M059J (cell line): ENCODE measurements at regions not wholly inside any gene's neighbourhood (a gene's known extent, or its start where the extent isn't known, plus 50 kb on each side); places are given as distances from the start of the nearest gene placed in this dataset.
"Not testable (repeated sequence)": the region's sequence is repeated elsewhere in the genome, so short reads cannot be mapped to it uniquely, and the experiment has no call there.

Experiments
- DNase-seq: peaks from one replicate; pipeline ENCODE4 v3.0.0-alpha.2; 2012; ENCODE audit warnings: low read depth

GRCh38 chr14:106235356-106236159 is 709.2 kb downstream of the TMEM121 start:
- DNase-seq, result no peak

DNA sequence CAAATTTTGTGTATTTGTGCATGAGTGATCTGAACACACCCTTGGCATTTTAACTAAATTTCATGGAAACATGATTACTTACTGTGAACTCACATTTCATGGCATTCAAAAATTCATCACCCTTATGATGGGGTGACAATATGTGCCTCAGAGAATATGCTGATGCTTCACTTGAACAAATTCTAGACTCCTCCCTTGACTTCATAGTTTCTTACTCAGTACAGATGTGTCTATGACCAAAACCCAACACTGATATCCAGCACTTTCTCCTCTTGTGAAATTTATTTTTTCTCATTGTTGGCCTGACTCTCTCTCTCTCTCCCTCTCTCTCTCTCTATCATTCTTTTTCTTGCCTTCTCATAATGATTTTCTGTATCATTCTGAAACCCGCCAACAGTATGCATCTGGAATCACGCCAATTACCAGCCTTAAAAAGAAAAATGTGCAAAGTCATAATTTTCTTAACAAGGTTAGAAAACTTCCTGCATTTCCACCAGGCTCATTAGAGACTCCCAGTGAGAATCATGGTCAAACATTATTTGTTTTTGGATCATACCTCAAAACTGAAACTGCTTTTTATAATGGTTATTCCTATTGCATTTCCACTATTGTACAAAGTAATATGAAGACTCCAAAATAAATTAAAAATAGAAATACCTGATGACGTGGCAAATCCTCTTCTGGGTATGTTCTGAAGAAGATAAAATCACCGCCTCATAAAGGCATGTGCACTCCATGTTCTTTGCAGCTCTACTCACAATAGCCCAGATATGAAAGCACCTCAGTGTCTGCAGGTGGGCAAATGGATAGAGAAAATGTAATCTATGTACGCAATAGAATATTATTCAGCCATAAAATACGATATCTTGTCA is 722.2 kb downstream of the TMEM121 start:
- no peak for DNase-seq

DNA sequence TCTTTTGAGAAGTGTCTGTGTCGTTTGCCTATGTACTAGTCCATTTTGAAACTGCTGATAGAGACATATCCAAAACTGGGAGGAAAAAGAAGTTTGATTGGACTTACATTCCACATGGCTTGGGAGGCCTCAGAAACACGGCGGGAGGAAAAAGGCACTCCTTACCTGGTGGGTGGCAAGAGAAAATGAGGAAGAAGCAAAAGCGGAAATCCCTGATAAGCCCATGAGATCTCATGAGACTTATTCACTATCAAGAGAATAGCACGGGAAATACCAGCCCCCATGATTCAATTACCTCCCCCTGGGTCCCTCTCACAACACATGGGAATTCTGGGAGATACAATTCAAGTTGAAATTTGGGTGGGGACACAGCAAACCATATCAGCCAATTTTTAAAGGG is 727.6 kb downstream of the TMEM121 start:
- DNase-seq, result not testable (repeated sequence)

- DNase-seq, result peak; percentile 20
Observed at GRCh38 chr14:106257569-106257994, 731.2 kb downstream of the TMEM121 start.

DNA sequence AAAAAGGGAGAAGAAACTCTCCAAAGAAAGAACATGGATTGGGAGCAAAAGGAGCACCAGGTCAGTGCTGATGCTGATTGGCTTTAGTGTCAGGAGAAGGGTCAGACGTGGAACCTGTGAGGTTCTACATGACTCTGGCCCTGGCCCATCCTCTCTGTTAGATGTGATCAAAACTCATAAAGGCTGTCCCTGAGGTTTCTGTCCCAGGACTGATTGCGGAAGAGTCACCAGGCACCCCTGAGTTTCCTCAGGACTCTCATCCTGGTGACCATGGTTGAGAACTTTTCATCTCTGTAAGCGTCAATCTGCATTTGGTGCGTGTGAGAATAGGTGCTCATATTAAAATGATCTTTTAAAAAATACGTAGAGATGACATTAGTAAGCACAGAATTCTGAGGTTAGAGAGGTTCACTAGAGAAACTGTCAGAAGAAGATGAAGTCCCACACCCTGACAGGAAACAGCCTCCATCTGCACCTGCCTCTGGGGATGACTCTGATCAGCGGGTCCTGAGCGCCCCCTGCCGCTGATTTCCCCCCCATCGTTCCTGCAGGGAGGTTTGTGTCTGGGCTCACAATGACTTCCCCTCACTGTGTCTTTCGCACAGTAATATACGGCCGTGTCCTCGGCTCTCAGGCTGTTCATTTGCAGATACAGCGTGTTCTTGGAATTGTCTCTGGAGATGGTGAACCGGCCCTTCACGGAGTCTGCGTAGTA is 741.8 kb downstream of the TMEM121 start:
- no peak for DNase-seq

DNA sequence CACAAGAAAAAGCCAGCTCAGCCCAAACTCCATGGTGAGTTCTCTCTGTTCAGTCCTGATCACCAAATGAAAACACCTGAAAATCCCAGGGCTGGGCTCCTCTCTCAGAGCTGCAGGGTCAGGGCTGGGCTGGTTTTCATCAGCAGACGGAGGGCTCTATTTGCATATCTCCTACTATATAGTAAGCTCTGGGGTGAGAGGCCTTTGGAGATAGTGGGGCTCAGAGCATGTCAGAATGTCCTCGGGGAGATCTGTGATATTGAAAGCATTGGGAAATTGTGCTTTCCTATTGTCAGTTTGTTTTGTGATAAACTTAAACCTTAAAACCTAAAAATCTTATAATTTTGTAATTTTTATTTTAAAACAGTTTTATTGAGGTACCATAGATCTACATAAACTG is 742.6 kb downstream of the TMEM121 start:
- DNase-seq, result no peak

GRCh38 chr14:106269451-106270204 is 743.2 kb downstream of the TMEM121 start:
- no peak for DNase-seq

GRCh38 chr14:106270476-106271121 is 744.2 kb downstream of the TMEM121 start:
- DNase-seq, result not testable (repeated sequence)

GRCh38 chr14:106276326-106277267 is 750.2 kb downstream of the TMEM121 start:
- DNase-seq, result no peak

- no peak for DNase-seq
Observed at GRCh38 chr14:106277503-106277902, 751.1 kb downstream of the TMEM121 start.

DNA sequence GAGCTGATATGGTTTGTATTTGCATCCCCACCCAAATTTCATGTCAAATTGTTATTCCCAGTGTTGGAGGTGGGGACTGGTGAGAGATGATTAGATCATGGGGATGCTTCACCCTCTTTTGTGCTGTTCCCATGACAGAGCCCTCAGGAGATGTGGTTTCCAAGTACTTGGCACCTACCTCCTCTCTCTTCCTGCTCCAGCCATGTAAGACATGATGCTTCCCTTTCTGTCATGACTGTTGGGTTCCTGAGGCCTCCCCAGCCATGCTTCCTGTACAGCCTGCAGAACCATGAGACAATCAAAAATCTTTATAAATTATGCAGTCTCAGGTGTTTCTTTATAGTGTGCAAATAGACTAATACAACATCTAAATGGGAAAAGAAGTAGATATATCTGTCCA is 754.5 kb downstream of the TMEM121 start:
- no peak for DNase-seq

DNA sequence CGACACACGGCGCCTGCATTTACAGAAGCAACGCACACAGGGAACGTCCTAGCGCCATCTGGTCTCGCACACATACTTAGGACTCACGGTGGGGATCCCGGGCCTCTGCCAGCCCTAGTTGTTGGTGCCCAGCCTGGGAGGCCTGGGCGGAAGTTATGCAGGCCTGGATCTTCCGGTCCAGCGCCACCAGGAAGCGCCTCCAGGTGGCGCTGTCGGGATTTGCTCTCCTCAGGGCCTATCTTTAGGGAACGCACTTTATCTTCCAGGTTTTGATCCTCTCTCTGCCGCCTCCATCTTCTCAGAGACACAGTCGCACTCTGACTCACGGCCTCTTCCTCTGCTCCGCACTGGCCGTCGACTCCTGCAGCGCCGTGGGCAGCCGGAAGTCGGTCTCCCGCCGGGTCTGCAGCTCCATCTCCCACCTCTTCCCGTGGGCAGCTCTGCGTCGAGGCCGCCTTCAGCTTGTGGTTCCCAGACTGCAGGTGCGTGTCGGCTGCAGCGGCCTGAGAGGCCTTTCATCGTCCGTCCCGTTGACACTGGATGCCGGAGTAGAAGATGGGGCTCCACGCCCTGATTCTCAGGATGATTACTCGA is 760.4 kb downstream of the TMEM121 start:
- DNase-seq, result no peak

- DNase-seq, result no peak
Observed at GRCh38 chr14:106287506-106287905, 761.1 kb downstream of the TMEM121 start.

DNA sequence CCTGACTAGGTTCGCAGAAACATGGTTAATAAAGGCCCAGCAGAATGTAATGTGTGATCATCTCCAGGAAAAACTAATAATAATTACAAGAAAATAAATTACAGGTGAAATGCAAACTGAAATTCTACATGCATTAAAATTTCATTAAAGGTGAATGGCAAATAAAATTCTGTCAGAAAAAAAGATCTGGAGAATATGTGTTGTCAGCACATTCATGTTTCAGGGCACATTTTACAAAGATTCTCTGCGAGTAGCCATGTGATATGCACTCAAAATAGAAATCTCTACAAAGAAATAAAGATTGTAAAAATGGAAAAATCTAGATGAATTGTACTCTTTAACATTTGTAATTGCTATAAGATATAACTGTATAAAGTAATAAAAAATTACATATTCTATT is 765.2 kb downstream of the TMEM121 start:
- DNase-seq, result no peak

- DNase-seq, result no peak
Observed at GRCh38 chr14:106294324-106294723, 767.9 kb downstream of the TMEM121 start.

DNA sequence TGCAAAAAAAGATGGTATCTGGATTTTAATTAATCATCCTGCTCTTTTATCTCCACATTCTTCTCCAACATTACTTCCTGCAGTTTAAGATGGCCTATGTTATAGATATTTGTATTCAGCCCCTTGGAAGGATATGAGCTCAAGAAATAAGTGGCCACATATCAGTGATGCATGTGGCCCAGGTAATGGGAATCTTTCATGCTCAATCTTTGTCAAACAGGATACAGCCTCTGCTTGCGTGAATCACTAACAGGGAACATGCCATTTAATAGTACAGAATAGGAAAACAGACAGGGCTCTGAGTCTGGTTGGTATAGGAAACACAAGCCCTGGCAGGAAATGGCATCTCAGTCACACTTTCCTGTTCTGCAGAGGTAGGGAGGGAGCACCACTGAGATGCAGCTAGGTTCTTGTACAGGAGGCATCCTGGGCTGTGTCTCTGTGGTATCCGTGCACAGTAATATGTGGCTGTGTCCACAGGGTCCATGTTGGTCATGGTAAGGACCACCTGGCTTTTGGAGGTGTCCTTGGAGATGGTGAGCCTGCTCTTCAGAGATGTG is 774.6 kb downstream of the TMEM121 start:
- DNase-seq, result not testable (repeated sequence)

GRCh38 chr14:106301609-106302008 is 775.2 kb downstream of the TMEM121 start:
- not testable (repeated sequence) for DNase-seq

DNA sequence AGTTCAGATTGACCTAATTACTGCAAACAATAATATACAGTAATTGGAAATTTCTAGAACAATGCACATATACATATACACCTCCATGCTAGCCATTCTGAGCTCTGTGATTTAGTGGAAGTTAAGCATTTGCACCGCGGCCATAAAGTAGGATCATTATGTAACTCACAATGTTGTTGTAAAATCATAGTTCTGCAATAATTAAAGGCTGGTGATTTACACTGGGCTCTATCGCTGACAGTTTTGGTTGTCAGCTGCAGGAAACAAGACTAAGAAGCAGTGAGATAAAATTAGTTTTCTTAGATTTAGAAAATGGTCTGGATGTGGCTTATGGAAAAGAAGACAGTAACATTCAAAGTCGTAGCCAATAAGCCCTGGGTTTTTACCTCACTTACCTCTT is 776.3 kb downstream of the TMEM121 start:
- no peak for DNase-seq

DNA sequence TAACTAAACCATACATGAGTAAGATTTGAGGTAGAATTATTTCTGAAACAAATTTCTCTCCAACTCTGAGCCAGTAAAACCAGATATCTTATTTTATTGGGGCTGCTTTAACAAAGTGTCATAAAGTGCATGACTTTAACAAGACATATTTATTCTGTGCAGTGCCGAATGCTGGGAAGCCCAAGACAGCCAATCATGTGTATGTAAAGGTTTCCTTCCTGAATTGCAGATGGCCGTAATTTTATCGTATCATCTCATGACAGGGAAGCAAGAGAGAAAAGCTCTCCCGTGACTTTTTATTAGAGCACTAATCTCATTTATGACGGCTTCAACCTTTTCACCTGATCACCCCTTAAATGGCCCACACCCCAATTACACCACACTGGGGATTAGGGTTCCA is 777.9 kb downstream of the TMEM121 start:
- no peak for DNase-seq
